ENCODE measurements at regions not wholly inside any gene's neighbourhood (a gene's known extent, or its start where the extent isn't known, plus 50 kb on each side); places are given as distances from the start of the nearest gene placed in this dataset.
A peak's percentile ranks its signal among the peaks of the same experiment; 100 is the strongest.

DNA sequence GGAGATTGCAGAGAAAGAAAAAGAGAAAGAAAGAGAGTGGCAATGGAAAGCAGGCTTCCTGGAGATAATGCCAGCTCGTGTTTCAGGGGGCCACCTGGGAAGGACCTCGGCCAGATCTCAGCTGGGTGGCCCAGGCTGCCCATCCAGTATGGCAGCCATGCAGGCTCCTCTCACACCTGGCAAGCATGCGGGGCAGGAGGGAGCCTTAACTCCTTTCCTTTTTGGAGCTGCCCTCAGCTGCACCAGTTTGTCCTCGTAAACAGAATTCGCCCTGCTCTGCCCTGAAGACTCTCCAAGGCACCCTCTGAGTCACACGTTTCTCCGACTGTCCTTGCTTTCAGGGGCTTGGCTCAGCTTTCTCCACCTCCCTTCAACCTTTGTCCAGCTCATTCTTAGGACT lies 59.5 kb upstream of the IGFBP5 start:
- Histone ChIP-seq H3K36me3 (replicated peaks in 1 of 2; ENCODE audit: control insufficient read depth in 1 of 2, insufficient read depth in 2 of 2, low read length in 2 of 2) (no peaks in the 10 kb centered on the region), H3K9me3 (replicated peaks in 1 of 2; ENCODE audit: control insufficient read depth in 1 of 2, insufficient read depth in 1 of 2, low read length in 2 of 2) (no peaks in the 10 kb centered on the region), H3K4me1 (ENCODE audit: control insufficient read depth in 1 of 2, insufficient read depth in 2 of 2, low read length in 2 of 2) (no peaks in the 10 kb centered on the region), H3K27me3 (ENCODE audit: control insufficient read depth in 2 of 2, insufficient read depth in 2 of 2, low read length in 2 of 2) (no peaks in the 10 kb centered on the region), H3K4me2 (replicated peaks; ENCODE audit: extremely low read depth, low read length, poor library complexity, severe bottlenecking) (no peak overlapping the region), H4K20me1 (ENCODE audit: insufficient read depth, low read length) (no peaks in the 10 kb centered on the region), H3K79me2 (ENCODE audit: insufficient read depth, low read length) (no peaks in the 10 kb centered on the region), H3K27ac (ENCODE audit: low read depth in 1 of 2, low read length in 2 of 2) (no peak overlapping the region), H3K9ac (ENCODE audit: insufficient read depth, low read length, poor library complexity, severe bottlenecking) (no peak overlapping the region), H2AFZ (ENCODE audit: insufficient read depth, low read depth, low read length, poor library complexity, severe bottlenecking) (no peak overlapping the region), H3K4me3 (replicated peaks in 1 of 3; ENCODE audit: low read depth in 2 of 3, low read length in 3 of 3) (no peak overlapping the region)
- H3K27ac Mint-ChIP-seq, result peak overlapping the region in 1 of 7 donors; percentile 22
- H3K9me3 Mint-ChIP-seq, result peaks cover 0 to 4% (median 0%) of the 10 kb centered on the region in 7 donors
- H3K4me3 Mint-ChIP-seq, result no peak overlapping the region
- WGBS (ENCODE audit: insufficient coverage), result 99% methylated on average over 7 of the region's 7 CpGs
- peaks cover 20% of the 10 kb centered on the region for H3K4me1 Mint-ChIP-seq
- TF ChIP-seq, protein P1, sequence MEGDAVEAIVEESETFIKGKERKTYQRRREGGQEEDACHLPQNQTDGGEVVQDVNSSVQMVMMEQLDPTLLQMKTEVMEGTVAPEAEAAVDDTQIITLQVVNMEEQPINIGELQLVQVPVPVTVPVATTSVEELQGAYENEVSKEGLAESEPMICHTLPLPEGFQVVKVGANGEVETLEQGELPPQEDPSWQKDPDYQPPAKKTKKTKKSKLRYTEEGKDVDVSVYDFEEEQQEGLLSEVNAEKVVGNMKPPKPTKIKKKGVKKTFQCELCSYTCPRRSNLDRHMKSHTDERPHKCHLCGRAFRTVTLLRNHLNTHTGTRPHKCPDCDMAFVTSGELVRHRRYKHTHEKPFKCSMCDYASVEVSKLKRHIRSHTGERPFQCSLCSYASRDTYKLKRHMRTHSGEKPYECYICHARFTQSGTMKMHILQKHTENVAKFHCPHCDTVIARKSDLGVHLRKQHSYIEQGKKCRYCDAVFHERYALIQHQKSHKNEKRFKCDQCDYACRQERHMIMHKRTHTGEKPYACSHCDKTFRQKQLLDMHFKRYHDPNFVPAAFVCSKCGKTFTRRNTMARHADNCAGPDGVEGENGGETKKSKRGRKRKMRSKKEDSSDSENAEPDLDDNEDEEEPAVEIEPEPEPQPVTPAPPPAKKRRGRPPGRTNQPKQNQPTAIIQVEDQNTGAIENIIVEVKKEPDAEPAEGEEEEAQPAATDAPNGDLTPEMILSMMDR (IDR thresholded peaks at IDR 0.05), result no peak
- no peaks in the 10 kb centered on the region for H3K36me3 Mint-ChIP-seq
- DNase-seq, result no peak
- peaks cover 0 to 7% (median 2%) of the 10 kb centered on the region in 3 donors for H3K27me3 Mint-ChIP-seq (ENCODE audit: low read depth in 3 of 3)
- intact Hi-C loops (cut with micrococcal nuclease), result no loop called here

DNA sequence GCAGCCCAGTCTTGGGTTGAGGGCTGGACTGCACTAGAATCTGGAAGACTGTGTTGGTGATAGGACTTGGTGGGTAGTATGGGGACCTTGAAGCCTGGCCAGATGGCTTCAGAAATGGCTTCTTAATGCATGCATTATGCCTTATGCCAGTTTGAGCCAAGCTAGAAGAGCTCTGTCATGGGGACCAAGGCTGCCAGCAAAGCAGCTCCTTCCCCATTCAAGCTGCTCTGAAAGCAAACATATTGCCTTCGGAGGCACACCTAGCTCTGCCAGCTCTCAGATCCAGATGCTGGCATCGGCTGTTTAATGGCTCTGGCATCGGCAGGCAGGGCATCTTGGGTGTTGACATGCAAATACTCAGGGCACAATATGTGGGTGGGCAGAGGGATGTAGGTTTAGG lies 59.0 kb upstream of the IGFBP5 start:
- H3K9me3 Mint-ChIP-seq, result peaks cover 0 to 7% (median 0%) of the 10 kb centered on the region in 7 donors
- H2AFZ ChIP-seq (ENCODE audit: insufficient read depth, low read depth, low read length, poor library complexity, severe bottlenecking), result no peak overlapping the region
- TF ChIP-seq, protein P1 (IDR thresholded peaks at IDR 0.05), result no peak
- H3K36me3 ChIP-seq (replicated peaks in 1 of 2; ENCODE audit: control insufficient read depth in 1 of 2, insufficient read depth in 2 of 2, low read length in 2 of 2), result no peaks in the 10 kb centered on the region
- no peak overlapping the region for H3K4me2 ChIP-seq (replicated peaks; ENCODE audit: extremely low read depth, low read length, poor library complexity, severe bottlenecking)
- peaks cover 20% of the 10 kb centered on the region for H3K4me1 Mint-ChIP-seq
- no peaks in the 10 kb centered on the region for H3K36me3 Mint-ChIP-seq
- H3K4me3 Mint-ChIP-seq, result no peak overlapping the region
- no peak overlapping the region for H3K27ac ChIP-seq (ENCODE audit: low read depth in 1 of 2, low read length in 2 of 2)
- no peaks in the 10 kb centered on the region for H3K4me1 ChIP-seq (ENCODE audit: control insufficient read depth in 1 of 2, insufficient read depth in 2 of 2, low read length in 2 of 2)
- H4K20me1 ChIP-seq (ENCODE audit: insufficient read depth, low read length), result no peaks in the 10 kb centered on the region
- 100% methylated on average over 2 of the region's 3 CpGs for WGBS (ENCODE audit: insufficient coverage)
- no peak overlapping the region for H3K9ac ChIP-seq (ENCODE audit: insufficient read depth, low read length, poor library complexity, severe bottlenecking)
- H3K79me2 ChIP-seq (ENCODE audit: insufficient read depth, low read length), result no peaks in the 10 kb centered on the region
- H3K27me3 ChIP-seq (ENCODE audit: control insufficient read depth in 2 of 2, insufficient read depth in 2 of 2, low read length in 2 of 2), result no peaks in the 10 kb centered on the region
- peaks cover 0 to 11% (median 2%) of the 10 kb centered on the region in 3 donors for H3K27me3 Mint-ChIP-seq (ENCODE audit: low read depth in 3 of 3)
- no peak overlapping the region for H3K27ac Mint-ChIP-seq
- intact Hi-C loops (cut with micrococcal nuclease), result no loop called here
- DNase-seq, result no peak
- H3K4me3 ChIP-seq (replicated peaks in 1 of 3; ENCODE audit: low read depth in 2 of 3, low read length in 3 of 3), result no peak overlapping the region
- no peaks in the 10 kb centered on the region for H3K9me3 ChIP-seq (replicated peaks in 1 of 2; ENCODE audit: control insufficient read depth in 1 of 2, insufficient read depth in 1 of 2, low read length in 2 of 2)

All from CD14-positive monocyte (primary cell).